H54 (cell line): ENCODE measurements at regions not wholly inside any gene's neighbourhood (a gene's known extent, or its start where the extent isn't known, plus 50 kb on each side); places are given as distances from the start of the nearest gene placed in this dataset.

Experiments used
- DNase-seq: peaks from one replicate; pipeline ENCODE4 v3.0.0; 2011; ENCODE audit warnings: low spot score, mixed read lengths; ENCODE audit not compliant: insufficient read length
- FAIRE-seq: peaks from 3 replicates; lab custom pipeline; 2011; peaks lifted over from hg19 to GRCh38; lab: Jason Lieb, UNC
- POLR2A ChIP-seq: IDR thresholded peaks from 2 replicates; pipeline ENCODE4 v1.6.1; 2011; ENCODE audit warnings: low read depth, mild to moderate bottlenecking, low read length

GRCh38 chr16:76207270-76207669, 69.9 kb upstream of the CNTNAP4 start:
- DNase-seq, result no peak
- TF ChIP-seq POLR2A, result no peak
- FAIRE-seq, result no peak

GRCh38 chr16:76210157-76210556, 67.0 kb upstream of the CNTNAP4 start:
- no peak for TF ChIP-seq POLR2A
- DNase-seq (no peak), FAIRE-seq (no peak)

GRCh38 chr16:76213860-76214259, 63.3 kb upstream of the CNTNAP4 start:
- TF ChIP-seq POLR2A, result no peak
- DNase-seq, result no peak
- FAIRE-seq, result no peak

GRCh38 chr16:76214856-76215255, 62.3 kb upstream of the CNTNAP4 start:
- no peak for FAIRE-seq
- DNase-seq, result no peak
- TF ChIP-seq POLR2A, result no peak

GRCh38 chr16:76222087-76222486, 55.1 kb upstream of the CNTNAP4 start:
- DNase-seq (no peak), FAIRE-seq (no peak)
- no peak for TF ChIP-seq POLR2A

- TF ChIP-seq POLR2A, result no peak
- FAIRE-seq (no peak), DNase-seq (no peak)
Measured at GRCh38 chr16:76222853-76223252, 54.3 kb upstream of the CNTNAP4 start.

GRCh38 chr16:76226011-76226410, 51.2 kb upstream of the CNTNAP4 start:
- TF ChIP-seq POLR2A, result no peak
- FAIRE-seq (no peak), DNase-seq (no peak)

GRCh38 chr16:76226481-76226880, 50.7 kb upstream of the CNTNAP4 start:
- DNase-seq, result no peak
- TF ChIP-seq POLR2A, result no peak
- FAIRE-seq, result no peak
